ENCODE measurements at regions not wholly inside any gene's neighbourhood (a gene's known extent, or its start where the extent isn't known, plus 50 kb on each side); places are given as distances from the start of the nearest gene placed in this dataset.

- WGBS, 2 experiments (ENCODE audit: low coverage in 1 of 2, low lambda C conversion rate in 2 of 2, missing lambda C conversion rate in 2 of 2), result 0% methylated on average over 1 of the region's 1 CpG
- H3K9me2 ChIP-seq (ENCODE audit: insufficient read depth), result no peaks in the 10 kb centered on the region
- H3K36me3 ChIP-seq (ENCODE audit: low read depth), result no peaks in the 10 kb centered on the region
- no peaks in the 10 kb centered on the region for H3F3A ChIP-seq (ENCODE audit: insufficient read depth)
- no peak overlapping the region for H3K4me3 ChIP-seq
- no peaks in the 10 kb centered on the region for H4K20me1 ChIP-seq (ENCODE audit: insufficient read depth)
- H3K9ac ChIP-seq, result no peak overlapping the region
- no peaks in the 10 kb centered on the region for H3K4me1 ChIP-seq (ENCODE audit: insufficient read depth)
- no peak overlapping the region for H3K4me2 ChIP-seq (ENCODE audit: unreplicated experiment)
- in situ Hi-C loops (cut with MboI), result no loop called here
- H3K9me3 ChIP-seq (ENCODE audit: low read depth), result no peaks in the 10 kb centered on the region
- TF ChIP-seq EZH2phosphoT487 (IDR thresholded peaks at IDR 0.05; ENCODE audit: insufficient read depth, low read depth) (no peak), EZH2 (IDR thresholded peaks at IDR 0.05; ENCODE audit: insufficient read depth, poor library complexity, severe bottlenecking) (no peak)
- H3K27me3 ChIP-seq (replicated peaks; ENCODE audit: insufficient read depth), result no peaks in the 10 kb centered on the region
- no peak overlapping the region for H2AFZ ChIP-seq
- H3K27ac ChIP-seq, result no peak overlapping the region
- DNase-seq, result no peak
- H3K79me2 ChIP-seq (ENCODE audit: insufficient read depth), result no peaks in the 10 kb centered on the region
Observed at GRCh38 chr3:19002606-19003005, 145.7 kb upstream of the KCNH8 start.

GRCh38 chr3:18998069-18998468 lies 150.2 kb upstream of the KCNH8 start:
- no peak overlapping the region for H3K4me2 ChIP-seq (ENCODE audit: unreplicated experiment)
- no peak for TF ChIP-seq EZH2 (IDR thresholded peaks at IDR 0.05; ENCODE audit: insufficient read depth, poor library complexity, severe bottlenecking)
- no peak for TF ChIP-seq EZH2phosphoT487 (IDR thresholded peaks at IDR 0.05; ENCODE audit: insufficient read depth, low read depth)
- H3K4me3 ChIP-seq, result no peak overlapping the region
- no peaks in the 10 kb centered on the region for H3K36me3 ChIP-seq (ENCODE audit: low read depth)
- no peaks in the 10 kb centered on the region for H3K27me3 ChIP-seq (replicated peaks; ENCODE audit: insufficient read depth)
- H4K20me1 ChIP-seq (ENCODE audit: insufficient read depth), result no peaks in the 10 kb centered on the region
- WGBS, 2 experiments (ENCODE audit: low coverage in 1 of 2, low lambda C conversion rate in 2 of 2, missing lambda C conversion rate in 2 of 2), result 16 to 24% methylated on average over 4 of the region's 4 CpGs
- H3F3A ChIP-seq (ENCODE audit: insufficient read depth), result no peaks in the 10 kb centered on the region
- no peaks in the 10 kb centered on the region for H3K9me3 ChIP-seq (ENCODE audit: low read depth)
- no peak overlapping the region for H3K27ac ChIP-seq
- H2AFZ ChIP-seq, result no peak overlapping the region
- DNase-seq, result no peak
- in situ Hi-C loops (cut with MboI), result no loop called here
- no peaks in the 10 kb centered on the region for H3K79me2 ChIP-seq (ENCODE audit: insufficient read depth)
- H3K9me2 ChIP-seq (ENCODE audit: insufficient read depth), result no peaks in the 10 kb centered on the region
- H3K9ac ChIP-seq, result no peak overlapping the region
- no peaks in the 10 kb centered on the region for H3K4me1 ChIP-seq (ENCODE audit: insufficient read depth)

- H3K36me3 ChIP-seq (ENCODE audit: low read depth), result no peaks in the 10 kb centered on the region
- no peak for DNase-seq
- no peaks in the 10 kb centered on the region for H3K27me3 ChIP-seq (replicated peaks; ENCODE audit: insufficient read depth)
- H4K20me1 ChIP-seq (ENCODE audit: insufficient read depth), result no peaks in the 10 kb centered on the region
- H3K4me2 ChIP-seq (ENCODE audit: unreplicated experiment), result no peak overlapping the region
- no peaks in the 10 kb centered on the region for H3K9me3 ChIP-seq (ENCODE audit: low read depth)
- H3F3A ChIP-seq (ENCODE audit: insufficient read depth), result no peaks in the 10 kb centered on the region
- TF ChIP-seq EZH2 (IDR thresholded peaks at IDR 0.05; ENCODE audit: insufficient read depth, poor library complexity, severe bottlenecking), result no peak
- no peak for TF ChIP-seq EZH2phosphoT487 (IDR thresholded peaks at IDR 0.05; ENCODE audit: insufficient read depth, low read depth)
- no peak overlapping the region for H3K27ac ChIP-seq
- in situ Hi-C loops (cut with MboI), result no loop called here
- H2AFZ ChIP-seq, result no peak overlapping the region
- H3K79me2 ChIP-seq (ENCODE audit: insufficient read depth), result no peaks in the 10 kb centered on the region
- H3K4me3 ChIP-seq, result no peak overlapping the region
- no peaks in the 10 kb centered on the region for H3K4me1 ChIP-seq (ENCODE audit: insufficient read depth)
- no peaks in the 10 kb centered on the region for H3K9me2 ChIP-seq (ENCODE audit: insufficient read depth)
- no peak overlapping the region for H3K9ac ChIP-seq
- WGBS, 2 experiments (ENCODE audit: low coverage in 1 of 2, low lambda C conversion rate in 2 of 2, missing lambda C conversion rate in 2 of 2), result 7 to 45% methylated on average over 1 of the region's 1 CpG
Observed at GRCh38 chr3:18992709-18993108, 155.6 kb upstream of the KCNH8 start.

GRCh38 chr3:18989237-18989795 lies 159.0 kb upstream of the KCNH8 start:
- Histone ChIP-seq H3K36me3 (ENCODE audit: low read depth) (no peaks in the 10 kb centered on the region), H3K27me3 (replicated peaks; ENCODE audit: insufficient read depth) (no peaks in the 10 kb centered on the region), H3K9ac (no peak overlapping the region), H3K9me3 (ENCODE audit: low read depth) (no peaks in the 10 kb centered on the region), H3K4me1 (ENCODE audit: insufficient read depth) (no peaks in the 10 kb centered on the region), H4K20me1 (ENCODE audit: insufficient read depth) (no peaks in the 10 kb centered on the region), H3K9me2 (ENCODE audit: insufficient read depth) (no peaks in the 10 kb centered on the region), H3K4me3 (no peak overlapping the region), H2AFZ (no peak overlapping the region), H3K79me2 (ENCODE audit: insufficient read depth) (no peaks in the 10 kb centered on the region), H3K27ac (no peak overlapping the region), H3K4me2 (ENCODE audit: unreplicated experiment) (no peak overlapping the region), H3F3A (ENCODE audit: insufficient read depth) (no peaks in the 10 kb centered on the region)
- no peak for DNase-seq
- TF ChIP-seq EZH2 (IDR thresholded peaks at IDR 0.05; ENCODE audit: insufficient read depth, poor library complexity, severe bottlenecking) (no peak), EZH2phosphoT487 (IDR thresholded peaks at IDR 0.05; ENCODE audit: insufficient read depth, low read depth) (no peak)
- WGBS, 2 experiments (ENCODE audit: low coverage in 1 of 2, low lambda C conversion rate in 2 of 2, missing lambda C conversion rate in 2 of 2), result 39 to 42% methylated on average over 7 of the region's 7 CpGs
- in situ Hi-C loops (cut with MboI), result no loop called here

Measured in GM23248 (cell line).